GM21717 (cell line): ENCODE measurements at regions not wholly inside any gene's neighbourhood (a gene's known extent, or its start where the extent isn't known, plus 50 kb on each side); places are given as distances from the start of the nearest gene placed in this dataset.
A peak's percentile ranks its signal among the peaks of the same experiment; 100 is the strongest.
"Not testable (repeated sequence)": the region's sequence is repeated elsewhere in the genome, so short reads cannot be mapped to it uniquely, and the experiment has no call there.

Experiments
- ATAC-seq: cut with Tn5 transposase; IDR thresholded peaks from one replicate; pipeline ENCODE4 v1.9.1; 2021; ENCODE audit warnings: mild to moderate bottlenecking, moderate library complexity; ENCODE audit not compliant: unreplicated experiment

DNA sequence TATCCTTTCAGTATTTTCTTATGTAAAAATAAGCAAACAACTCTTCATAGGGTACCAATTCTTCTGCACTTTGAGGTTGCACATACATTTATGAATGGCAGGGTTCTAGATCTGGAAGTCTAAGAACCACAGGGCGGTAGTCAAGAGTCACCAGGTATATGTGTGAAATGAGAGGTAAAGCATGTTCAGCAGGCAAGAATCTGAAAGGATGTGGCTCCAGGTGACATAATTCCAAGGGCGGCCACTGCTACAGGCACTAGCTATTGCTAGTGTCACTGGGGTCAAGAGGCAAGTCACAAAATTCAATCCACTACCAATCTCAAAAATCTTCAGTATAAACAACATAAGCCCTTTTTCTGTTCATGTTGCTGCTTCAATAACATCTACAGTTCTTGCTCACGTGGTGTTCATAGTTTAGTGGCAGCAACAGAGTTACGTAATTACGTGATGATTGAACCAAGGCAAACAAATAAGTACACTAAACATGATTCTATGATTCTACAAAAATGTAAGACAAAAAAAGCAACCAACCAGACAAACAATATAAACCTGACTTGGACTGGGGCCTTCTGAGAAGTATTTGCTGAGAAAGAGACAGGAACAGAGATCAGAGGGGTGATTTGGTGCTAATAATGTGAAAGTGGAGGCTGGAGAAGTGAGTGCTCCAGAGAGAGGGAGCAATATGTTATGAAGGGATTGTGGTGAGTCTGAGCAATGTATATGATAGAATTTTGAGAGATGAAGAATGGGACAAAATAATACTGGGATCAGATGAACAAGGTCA lies 101.7 kb downstream of the NAA11 start:
- no peak for ATAC-seq

DNA sequence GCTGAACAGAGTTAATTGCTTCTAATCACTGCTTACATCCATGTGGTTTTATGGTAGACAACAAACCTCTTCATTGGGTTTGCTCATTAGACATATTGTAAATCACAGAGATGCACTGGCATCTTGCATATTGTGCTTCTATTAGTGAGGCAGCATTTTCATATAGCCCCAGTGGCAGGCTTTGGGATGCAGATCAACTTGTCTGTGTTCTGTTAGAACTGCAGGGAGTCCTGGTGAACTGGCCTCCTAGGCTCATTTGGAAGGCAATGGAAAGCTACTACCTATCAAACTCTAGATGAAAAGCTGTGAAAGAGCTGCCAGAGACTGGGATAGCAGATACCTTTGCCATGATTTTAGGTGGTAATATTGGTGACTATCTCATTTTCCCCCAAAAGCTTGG lies 108.8 kb downstream of the NAA11 start:
- ATAC-seq: no peak

DNA sequence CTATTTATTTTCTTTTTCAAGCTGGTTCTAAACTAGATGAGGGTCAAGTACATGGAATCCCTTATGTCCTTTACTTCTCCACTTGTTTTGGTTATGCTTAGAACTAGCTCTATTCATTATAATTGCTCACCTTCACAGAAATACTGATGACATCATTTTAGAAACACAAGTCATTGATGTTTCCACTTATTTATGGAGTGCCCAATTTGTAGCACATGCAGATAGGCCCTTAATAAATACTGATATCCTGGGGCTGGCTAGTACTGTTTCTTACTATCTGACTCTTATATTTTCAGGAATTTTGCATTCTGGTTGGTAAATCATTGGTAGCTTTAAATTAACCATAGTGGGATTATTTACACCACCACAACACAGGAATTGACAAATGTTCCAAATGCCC lies 112.2 kb downstream of the NAA11 start:
- no peak for ATAC-seq

DNA sequence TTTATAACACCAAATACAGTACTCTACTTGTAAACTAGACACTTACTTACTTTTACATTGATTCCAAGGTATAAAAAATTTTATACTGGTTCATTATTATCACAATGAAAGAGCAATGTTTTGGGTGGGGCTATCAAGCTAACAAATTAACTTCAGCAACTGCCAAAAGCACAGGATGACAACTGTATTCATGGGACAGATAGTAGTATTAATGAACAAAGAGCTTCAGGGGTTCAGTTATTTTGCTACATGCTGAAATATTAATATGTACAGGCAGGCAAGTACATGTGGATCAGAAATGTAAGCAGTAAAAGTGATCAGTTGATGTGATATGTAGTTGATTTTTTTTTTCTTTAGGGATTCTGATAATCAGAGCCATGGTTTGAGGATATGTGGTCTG lies 112.9 kb downstream of the NAA11 start:
- ATAC-seq: no peak

DNA sequence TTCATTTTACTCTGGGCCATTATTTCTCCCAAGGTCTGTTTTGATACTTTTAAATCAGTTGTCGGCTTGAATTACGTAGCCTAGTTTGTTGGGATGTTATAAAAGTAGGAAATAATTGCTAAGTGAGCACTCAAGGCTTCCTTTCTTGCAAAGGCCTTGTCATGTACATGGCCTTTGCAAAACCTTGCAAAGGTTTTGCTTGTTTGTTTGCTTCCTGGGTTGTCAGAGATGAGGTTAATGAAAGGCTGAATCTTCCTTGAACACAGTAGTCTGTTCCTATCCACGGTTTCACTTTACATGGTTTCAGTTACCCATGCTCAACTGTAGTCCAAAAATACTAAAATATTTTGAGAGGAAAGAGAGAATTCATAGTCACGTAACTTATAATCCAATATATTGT lies 113.5 kb downstream of the NAA11 start:
- no peak for ATAC-seq

DNA sequence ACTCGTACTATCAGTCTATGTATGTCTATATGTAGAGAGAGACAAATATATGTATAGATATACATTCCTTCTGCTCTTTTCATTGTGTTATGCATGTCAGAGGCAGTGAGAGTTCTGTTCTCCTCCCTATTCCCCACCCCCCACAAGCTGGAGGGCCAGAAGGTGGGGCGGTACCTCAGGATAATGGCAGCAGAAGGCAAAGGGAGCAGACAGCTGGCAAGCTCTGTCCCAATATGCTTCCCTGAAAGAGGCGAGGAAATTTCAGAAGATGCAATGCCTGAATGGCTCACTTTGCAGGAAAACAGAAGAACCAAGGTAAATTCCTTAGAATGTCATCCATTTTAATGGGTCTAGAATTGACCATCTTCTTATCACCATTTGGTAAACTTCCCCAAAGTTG lies 114.4 kb downstream of the NAA11 start:
- no peak for ATAC-seq

DNA sequence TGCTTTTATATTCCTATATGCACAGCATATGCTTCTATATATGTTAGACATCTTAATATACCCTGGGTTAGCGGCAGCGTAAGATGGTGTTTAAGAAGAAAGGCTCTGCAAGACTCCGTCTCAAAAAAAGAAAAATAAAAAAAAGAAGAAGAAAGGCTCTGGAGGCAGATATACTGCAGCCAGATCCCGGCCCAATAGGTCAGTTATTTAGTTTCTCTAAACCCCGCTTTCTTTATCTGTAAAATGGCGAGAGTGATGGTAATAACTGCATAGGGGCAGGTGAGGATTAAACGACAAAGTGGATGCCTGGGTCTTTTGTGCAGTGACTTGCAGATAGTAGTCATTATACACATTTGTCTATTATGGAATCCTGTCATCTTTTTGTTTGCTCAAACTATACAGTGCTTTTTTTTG lies 115.2 kb downstream of the NAA11 start:
- ATAC-seq: no peak

DNA sequence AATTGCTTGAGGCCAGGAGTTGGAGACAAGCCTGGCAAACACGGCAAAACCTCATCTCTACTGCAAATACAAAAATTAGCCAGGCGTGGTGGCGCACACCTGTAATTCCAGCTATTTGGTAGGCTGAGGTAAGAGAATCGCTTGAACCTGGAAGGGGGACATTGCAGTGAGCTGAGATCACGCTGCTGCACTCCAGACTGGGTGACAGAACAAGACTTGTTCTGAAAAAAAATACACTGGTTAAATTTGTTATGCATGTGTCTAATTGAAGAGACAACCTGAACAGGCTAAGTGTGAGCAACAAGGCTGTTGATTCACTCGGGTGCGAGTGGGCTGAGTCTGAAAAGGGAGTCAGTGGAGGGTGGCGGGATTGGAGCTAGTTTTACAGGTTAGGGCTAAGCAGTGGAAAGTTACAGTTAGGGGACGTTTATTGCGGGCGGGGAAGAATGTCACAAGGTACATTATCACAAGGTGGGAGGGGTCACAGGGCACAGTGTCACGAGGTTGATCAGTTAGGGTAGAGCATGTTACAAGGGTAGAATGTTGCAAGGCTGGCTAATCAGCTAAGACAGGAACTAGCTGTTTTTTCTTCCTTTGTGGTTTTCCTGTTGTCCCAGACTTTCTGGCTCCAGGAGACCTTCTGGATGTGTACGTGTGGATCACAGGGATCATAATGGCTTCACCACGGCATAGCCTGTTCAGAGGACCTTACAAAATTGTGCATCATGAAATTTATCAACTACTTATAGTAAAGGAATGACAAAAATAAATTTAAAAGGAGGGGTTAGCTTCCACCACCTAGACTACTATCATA lies 115.8 kb downstream of the NAA11 start:
- ATAC-seq: no peak

DNA sequence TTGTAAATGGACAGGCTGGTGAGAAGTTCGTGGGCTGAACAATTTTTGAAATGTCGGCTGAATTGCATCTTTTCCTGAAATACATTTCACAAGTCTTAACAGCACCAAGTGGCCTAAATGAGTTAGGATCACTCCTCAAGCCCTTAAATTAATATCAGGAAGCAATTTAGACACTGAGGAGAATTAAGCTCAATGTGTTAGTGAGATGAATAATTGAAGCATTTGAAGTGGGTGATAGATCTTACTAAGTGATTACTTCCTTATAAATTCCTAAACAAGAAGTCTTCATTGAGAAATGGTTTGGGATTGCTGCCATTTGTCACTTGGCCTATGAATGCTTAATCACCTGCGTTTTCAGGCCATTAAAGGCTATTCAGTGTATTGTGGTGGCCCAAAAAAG lies 116.8 kb downstream of the NAA11 start:
- no peak for ATAC-seq

DNA sequence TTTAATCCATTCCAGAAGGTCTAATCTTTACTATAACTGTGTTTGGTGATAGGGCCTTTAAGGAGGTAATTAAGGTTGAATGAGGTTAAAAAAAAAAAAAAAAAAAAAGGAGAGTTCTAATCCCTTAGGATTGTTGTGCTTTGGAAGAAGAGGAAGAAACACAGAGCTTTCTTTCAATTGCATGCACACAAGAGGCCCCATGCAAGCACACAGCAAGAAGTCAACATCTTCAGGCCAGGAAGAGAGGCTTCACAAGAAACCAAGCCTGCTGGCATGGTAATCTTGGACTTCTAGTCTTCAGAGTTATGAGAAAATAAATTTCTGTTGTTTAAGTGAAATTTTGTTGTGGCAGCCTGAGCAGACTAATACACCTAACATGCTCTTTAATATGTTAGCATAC lies 118.6 kb downstream of the NAA11 start:
- ATAC-seq: no peak

DNA sequence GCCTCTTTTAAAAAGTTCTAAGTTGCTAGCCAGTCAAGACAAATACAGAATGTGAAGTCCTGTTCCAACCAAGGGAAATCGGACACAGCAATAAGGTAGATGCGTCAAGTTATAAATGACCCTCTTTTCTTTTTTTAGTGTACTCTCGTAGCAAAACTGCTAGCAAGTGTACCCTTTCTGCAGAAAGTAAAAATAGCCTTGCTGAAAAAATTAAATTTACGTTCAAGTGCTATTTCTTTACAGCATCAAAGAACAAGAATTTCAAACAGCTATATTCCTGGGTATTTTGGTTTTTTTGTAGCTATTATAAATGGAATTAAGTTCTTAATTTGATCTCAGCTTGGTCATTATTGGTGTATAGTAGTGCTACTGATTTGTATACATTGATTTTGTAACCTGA lies 119.2 kb downstream of the NAA11 start:
- no peak for ATAC-seq

DNA sequence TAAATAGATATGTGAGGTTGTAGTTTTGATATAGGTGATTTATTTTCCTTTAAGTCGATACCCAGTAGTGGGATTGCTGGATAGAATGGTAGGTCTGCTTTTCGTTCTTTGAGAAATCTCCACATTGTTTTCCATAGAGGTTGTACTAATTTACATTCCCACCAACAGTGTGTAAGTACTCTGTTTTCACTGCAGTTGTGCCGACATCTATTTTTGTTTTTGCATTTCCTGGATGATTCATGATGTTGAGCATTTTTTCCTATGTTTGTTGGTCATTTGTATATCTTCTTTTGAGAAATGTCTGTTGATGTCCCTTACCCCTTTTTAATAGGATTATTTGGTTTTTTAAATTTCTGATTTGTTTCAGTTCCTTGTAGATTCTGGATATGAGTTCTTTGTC lies 120.7 kb downstream of the NAA11 start:
- no peak for ATAC-seq

DNA sequence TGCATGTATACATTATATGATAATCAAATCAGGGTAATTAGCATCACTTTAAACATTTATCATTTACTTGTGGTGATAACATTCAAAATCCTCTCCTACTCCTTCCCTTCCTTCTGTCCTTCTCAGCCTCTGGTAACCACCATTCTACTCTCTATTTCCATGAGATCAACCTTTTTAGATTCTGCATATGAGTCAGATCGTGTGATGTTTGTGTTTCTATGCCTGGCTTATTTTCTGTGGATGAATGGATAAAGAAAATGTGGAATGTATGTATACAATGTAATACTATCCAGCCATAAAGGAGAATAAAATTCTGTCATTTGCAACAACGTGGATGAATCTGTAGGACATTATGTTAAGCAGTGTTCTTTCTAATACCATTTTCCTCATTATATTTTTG lies 123.9 kb downstream of the NAA11 start:
- no peak for ATAC-seq

DNA sequence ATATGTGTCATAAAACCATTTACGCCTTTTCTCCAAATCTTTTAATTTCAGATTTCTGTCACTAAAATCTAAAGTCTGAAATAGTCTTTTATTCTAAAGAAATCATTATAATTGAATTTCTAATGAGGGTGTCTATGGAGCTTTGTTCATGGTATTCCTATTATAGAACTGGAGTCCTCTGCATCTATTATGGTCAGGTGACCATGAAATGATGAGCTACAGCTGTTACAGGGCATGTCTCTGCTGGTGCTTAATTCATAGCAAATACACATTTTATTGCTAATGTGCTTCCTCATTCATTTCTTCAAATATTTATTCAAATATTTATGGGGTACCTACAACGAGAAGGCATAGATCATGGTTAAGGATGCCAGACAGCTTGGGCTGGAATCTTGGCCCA lies 126.1 kb downstream of the NAA11 start:
- ATAC-seq: no peak

DNA sequence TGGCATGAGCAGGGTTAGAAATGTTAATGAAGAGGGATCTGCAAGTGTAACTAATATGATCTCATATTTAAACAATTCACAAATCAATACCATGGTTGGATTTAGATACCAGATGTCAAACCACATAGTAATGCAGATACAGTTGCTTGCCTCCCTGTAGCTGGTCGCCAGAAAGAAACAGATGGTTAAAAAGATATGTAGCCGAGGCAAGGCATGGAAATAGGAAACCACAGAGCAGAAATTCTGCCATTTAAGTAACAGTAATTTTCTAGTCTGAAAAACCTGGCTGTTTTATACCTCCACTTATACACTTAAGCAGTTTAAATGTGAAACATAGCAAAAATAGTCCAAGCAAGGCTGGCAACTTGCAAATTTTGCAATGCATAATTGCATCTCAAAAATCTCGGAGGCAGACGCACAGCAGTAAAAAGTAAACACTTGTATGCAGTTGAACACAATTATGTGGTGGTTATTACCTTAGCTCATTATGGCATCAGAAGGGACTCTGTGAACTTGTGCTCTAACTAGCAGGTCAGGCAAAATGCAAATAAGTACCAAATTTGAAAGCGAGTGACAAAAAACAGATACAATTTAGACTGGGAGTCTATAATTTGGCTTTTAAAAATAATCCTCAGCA lies 126.8 kb downstream of the NAA11 start:
- no peak for ATAC-seq

DNA sequence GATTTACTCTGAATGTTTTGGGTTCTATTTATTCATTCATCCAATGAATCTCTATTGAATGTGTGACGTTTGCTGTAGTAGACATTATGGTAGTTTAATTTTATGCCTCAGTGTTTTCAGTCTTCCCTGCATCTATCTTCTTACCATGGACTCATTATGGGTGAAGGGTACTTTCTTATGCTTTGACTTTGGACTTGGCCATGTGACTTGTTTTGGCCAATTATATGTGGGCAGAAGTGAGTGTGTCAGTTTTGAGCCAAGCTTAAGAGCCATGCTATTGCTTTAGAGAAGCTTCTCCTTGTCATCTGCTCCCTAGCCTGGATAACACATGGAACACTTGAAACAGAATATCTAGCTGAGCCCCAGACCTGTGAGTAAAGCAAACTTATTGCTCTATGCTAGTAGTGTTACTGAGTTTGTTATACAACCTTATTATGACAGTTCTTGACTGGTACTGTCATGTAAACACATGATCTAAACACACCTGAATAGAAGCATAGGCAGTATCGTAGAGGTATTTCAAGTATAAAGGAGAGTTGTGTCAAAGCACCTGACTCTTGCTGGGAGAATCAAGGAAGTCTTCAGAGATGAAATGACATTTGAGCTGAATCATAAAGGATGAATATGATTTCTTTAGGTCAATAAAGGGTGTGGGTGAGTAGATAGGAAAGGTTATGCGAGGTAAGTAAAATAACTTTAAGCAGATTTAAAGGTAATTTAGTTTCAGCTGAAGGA lies 128.4 kb downstream of the NAA11 start:
- ATAC-seq: no peak

DNA sequence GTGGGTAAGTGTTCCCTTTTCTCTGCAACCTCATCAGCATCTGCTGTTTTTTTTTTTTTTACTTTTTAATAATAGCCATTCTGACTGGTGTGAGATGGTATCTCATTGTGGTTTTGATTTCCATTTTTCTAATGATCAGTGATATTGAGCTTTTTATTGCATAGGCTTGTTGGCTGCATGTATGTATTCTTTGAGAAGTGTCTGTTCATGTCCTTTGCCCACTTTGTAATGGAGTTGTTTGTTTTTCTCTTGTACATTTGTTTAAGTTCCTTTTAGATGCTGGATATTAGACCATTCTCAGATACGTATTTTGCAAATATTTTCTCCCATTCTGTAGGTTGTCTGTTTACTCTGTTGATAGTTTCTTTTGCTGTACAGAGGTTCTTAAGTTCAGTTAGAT lies 134.6 kb downstream of the NAA11 start:
- not testable (repeated sequence) for ATAC-seq

DNA sequence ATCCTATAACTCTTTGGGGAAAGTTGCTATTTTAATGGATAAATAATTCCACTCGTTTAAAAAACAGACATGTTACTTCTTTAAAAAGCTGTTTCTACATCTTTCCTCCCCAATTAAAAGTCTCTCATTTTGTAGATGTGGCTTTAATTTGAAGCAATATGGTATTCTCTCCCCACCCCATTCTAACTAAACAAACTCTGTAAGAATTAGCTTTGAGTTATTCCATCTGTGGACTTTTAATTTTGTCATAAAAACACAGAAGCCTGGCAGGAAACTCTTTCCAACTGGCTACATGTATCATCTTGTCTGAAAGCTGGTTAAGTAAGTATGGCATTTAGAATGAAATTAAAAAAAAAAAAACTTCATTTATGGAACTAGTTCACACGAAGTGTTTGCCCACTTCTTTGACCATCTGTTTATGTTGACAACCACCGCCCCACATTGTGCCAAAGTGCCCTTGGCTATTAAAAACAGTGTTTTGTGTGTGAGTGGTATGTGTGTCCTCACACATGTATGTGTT lies 140.3 kb downstream of the NAA11 start:
- no peak for ATAC-seq

DNA sequence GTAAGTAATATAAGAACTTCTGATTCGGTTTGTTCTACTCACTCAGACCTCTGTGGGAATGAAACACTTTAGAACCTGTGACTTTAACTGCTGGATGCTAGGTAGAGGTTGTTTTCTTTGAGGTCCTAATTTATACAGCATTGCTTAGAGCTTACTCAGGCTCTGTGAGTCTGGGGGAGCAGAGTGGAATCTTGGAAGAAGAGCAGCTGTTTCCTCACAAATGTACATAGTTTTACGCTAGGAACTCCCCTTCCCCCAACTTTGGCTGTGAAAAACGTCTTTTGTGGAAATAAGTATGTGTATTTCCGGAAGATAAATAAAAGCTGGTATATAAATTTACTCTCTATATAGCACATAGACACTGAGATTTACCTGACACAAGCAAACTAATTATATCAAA lies 141.4 kb downstream of the NAA11 start:
- no peak for ATAC-seq

DNA sequence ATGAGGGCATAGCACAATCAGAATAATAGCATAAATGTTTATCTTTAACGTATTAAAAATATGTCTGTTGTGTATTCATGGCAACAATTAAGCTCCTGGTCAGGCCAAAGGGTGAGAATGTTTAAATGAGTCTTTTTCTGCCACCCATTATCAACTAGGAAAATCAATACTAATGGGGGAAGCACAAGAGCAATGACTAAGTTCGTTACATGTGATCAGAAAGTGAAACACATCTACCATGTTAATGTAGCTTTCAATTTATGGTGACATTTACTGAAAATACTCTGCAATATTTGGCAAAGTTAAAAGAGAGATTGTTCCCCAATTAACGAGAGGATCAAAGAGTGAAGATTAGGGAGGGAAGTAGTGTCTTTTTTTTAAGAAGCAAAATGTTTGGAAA lies 143.7 kb downstream of the NAA11 start:
- peak; percentile 64 for ATAC-seq

DNA sequence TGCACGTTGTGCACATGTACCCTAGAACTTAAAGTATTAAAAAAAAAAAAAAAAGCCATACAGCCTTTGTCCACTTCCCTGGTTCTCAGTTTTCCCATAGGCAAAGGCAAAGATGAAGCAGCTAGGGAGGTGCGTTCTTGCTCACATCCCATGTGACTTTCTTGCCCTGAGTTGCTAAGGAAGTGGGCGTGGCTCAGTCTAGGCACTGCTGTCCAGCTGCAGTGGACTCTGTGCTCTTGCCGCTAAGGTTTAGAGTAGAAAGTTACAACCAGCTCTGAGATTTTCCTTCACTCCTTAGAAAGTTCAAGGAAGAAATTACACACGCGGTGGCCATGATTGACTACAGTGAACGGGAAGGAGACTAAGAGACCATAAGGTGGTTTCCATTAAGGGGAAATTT lies 144.7 kb downstream of the NAA11 start:
- no peak for ATAC-seq
